GM18519 (cell line): ENCODE measurements at regions not wholly inside any gene's neighbourhood (a gene's known extent, or its start where the extent isn't known, plus 50 kb on each side); places are given as distances from the start of the nearest gene placed in this dataset.
A peak's percentile ranks its signal among the peaks of the same experiment; 100 is the strongest.

Experiments used
- ATAC-seq: cut with Tn5 transposase; IDR thresholded peaks from one replicate; pipeline ENCODE4 v1.9.1; 2021; ENCODE audit warnings: mild to moderate bottlenecking, moderate library complexity; ENCODE audit not compliant: unreplicated experiment, low FRiP score

- no peak for ATAC-seq
Observed at GRCh38 chr1:184919892-184920291, 54.4 kb downstream of the NIBAN1 start.

- ATAC-seq = no peak
Observed at GRCh38 chr1:184915463-184916090, 58.7 kb downstream of the NIBAN1 start.

- no peak for ATAC-seq
Observed at GRCh38 chr1:184914149-184914548, 60.2 kb downstream of the NIBAN1 start.

GRCh38 chr1:184912392-184912791 lies 61.9 kb downstream of the NIBAN1 start:
- no peak for ATAC-seq

- no peak for ATAC-seq
Observed at GRCh38 chr1:184911830-184912229, 62.5 kb downstream of the NIBAN1 start.

GRCh38 chr1:184911103-184911745 lies 63.1 kb downstream of the NIBAN1 start:
- ATAC-seq = no peak

GRCh38 chr1:184910691-184911091 lies 63.6 kb downstream of the NIBAN1 start:
- ATAC-seq = no peak

GRCh38 chr1:184910005-184910404 lies 64.3 kb downstream of the NIBAN1 start:
- no peak for ATAC-seq

GRCh38 chr1:184909019-184909418 lies 65.3 kb downstream of the NIBAN1 start:
- ATAC-seq = no peak

- no peak for ATAC-seq
Observed at GRCh38 chr1:184908506-184908905, 65.8 kb downstream of the NIBAN1 start.

GRCh38 chr1:184907500-184907899 lies 66.8 kb downstream of the NIBAN1 start:
- ATAC-seq = no peak

- ATAC-seq = no peak
Observed at GRCh38 chr1:184906761-184907160, 67.5 kb downstream of the NIBAN1 start.

- ATAC-seq = no peak
Observed at GRCh38 chr1:184905601-184906322, 68.5 kb downstream of the NIBAN1 start.

- ATAC-seq = no peak
Observed at GRCh38 chr1:184903111-184903692, 71.1 kb downstream of the NIBAN1 start.

- no peak for ATAC-seq
Observed at GRCh38 chr1:184900507-184900906, 73.8 kb downstream of the NIBAN1 start.

- ATAC-seq = no peak
Observed at GRCh38 chr1:184896000-184896399, 78.3 kb downstream of the NIBAN1 start.

- no peak for ATAC-seq
Observed at GRCh38 chr1:184895086-184895485, 79.2 kb downstream of the NIBAN1 start.

GRCh38 chr1:184893695-184894094 lies 80.6 kb downstream of the NIBAN1 start:
- ATAC-seq = no peak

- peak; percentile 87 for ATAC-seq
Observed at GRCh38 chr1:184892116-184892515, 82.2 kb downstream of the NIBAN1 start.

- ATAC-seq = no peak
Observed at GRCh38 chr1:184891440-184891839, 82.9 kb downstream of the NIBAN1 start.

GRCh38 chr1:184890539-184890973 lies 83.8 kb downstream of the NIBAN1 start:
- ATAC-seq = no peak
